GM12873 (cell line): ENCODE measurements at regions not wholly inside any gene's neighbourhood (a gene's known extent, or its start where the extent isn't known, plus 50 kb on each side); places are given as distances from the start of the nearest gene placed in this dataset.

Source experiments
- TF ChIP-seq, protein P1 (sequence below): IDR thresholded peaks from 2 replicates; pipeline ENCODE4 v1.5.1; 2012; ENCODE audit warnings: low read depth, mild to moderate bottlenecking, moderate library complexity, low read length, control low read depth; ENCODE audit not compliant: insufficient read depth; ENCODE audit errors: missing control alignments

DNA sequence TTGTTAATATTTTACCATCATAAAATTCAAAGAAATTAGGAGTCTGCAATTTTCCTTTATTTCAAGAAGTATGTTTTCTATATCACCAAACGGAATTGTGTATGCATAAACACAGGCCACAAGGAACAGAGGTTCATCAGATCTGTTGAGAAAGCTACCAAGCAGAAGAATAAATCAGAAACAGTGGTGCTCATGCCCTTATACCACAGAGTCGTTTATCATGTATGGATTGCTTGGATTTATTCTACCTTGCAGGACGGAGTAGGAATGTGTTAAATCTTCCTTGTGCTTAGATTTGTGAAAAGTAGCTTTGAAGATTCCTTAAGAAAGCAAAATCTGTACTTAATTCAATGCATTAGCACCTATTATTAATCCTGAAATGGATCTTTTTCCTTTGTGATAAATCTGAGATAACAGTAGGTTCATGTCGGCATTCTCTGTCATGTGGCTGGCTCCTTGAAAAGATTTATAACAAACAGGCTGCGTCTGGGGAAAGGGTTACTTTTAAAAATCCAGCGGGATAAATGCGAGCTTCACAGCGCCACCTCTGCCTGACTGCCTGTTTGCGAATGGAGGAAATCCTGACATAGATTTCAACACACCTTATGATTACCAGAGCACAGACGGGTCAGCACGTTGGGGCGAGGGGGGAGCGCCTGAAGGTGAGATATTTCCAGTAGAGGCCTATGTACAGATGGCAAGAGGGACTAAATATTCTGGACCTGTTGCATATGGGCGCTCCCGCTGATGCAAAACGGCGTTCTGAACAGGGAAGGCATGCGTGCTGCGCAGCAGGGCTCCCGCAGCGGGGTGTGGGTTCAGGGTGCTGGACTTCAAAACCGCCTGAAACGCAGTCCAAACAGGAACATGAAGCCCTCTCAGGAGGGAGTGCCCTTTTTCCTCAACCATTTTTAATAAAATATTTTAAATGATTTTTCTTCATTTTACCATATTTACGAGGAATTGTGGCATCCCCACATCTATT lies 445.5 kb upstream of the SGCG start:
- TF ChIP-seq, protein P1, sequence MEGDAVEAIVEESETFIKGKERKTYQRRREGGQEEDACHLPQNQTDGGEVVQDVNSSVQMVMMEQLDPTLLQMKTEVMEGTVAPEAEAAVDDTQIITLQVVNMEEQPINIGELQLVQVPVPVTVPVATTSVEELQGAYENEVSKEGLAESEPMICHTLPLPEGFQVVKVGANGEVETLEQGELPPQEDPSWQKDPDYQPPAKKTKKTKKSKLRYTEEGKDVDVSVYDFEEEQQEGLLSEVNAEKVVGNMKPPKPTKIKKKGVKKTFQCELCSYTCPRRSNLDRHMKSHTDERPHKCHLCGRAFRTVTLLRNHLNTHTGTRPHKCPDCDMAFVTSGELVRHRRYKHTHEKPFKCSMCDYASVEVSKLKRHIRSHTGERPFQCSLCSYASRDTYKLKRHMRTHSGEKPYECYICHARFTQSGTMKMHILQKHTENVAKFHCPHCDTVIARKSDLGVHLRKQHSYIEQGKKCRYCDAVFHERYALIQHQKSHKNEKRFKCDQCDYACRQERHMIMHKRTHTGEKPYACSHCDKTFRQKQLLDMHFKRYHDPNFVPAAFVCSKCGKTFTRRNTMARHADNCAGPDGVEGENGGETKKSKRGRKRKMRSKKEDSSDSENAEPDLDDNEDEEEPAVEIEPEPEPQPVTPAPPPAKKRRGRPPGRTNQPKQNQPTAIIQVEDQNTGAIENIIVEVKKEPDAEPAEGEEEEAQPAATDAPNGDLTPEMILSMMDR: no peak

DNA sequence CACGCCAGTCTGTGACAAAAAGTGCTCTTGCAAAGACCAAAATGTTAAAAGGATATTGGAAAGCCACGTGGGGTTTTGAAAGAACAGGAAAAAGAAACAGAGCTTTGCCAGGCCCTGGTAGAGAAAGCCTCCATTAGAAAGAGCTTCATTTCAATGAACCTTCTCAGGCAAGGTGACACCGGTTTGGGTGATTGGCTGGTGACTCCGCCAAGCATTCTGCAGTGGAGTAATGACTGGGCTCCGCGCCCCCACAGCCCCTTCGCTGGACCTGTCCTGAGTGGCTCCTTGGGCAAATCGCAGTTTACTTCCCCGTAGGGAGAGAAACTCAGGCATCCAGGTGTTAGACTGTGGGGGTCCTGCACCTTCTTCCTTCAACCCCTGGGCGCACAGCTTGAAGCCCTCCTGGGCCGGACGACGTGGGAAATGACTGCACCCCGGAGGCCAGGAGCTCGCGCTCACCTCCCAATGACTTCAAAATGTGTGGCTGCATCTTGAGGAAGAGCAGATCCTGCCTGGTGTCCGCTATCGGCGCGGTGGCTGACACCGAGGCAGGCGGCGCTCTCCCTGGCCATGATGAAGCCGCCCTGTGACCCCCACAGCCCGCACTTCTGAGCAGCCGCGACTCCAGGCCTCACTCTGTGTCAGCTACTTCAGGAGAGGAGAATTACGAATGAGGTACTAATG lies 444.6 kb upstream of the SGCG start:
- TF ChIP-seq, protein P1: no peak

DNA sequence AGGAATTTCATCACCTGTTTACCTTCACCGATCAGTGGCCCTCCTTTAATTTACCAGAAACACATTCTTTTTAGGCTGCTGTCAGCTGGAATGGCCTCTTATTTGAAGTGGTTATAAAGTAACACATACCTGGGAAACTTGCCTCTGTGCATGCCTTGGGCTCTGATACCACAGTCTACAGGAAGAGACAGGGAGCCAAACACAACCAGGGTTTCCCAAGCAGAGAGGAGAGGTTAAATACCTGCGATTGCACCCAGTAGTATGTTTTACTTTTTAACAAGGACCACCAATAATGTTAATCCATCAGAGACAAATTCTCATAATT lies 444.0 kb upstream of the SGCG start:
- TF ChIP-seq, protein P1: no peak

DNA sequence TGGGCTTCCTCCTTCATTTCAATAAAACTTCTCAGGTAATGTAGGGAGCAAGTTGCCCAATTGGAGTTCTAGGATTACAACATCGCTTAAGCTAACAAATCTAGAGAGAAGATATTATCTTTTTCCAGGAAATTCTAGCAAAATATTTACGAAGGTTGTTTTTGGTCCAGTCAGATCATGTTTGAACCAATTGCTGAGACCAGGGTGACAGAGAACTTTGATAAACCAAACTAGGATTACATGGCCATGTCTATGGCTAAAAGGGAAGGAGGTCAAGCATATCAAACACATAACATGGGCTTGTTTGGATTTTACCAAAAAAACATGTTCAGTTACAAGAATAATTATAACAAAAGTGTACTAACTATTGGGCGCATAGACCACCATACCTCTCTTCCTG lies 442.4 kb upstream of the SGCG start:
- TF ChIP-seq, protein P1: no peak

DNA sequence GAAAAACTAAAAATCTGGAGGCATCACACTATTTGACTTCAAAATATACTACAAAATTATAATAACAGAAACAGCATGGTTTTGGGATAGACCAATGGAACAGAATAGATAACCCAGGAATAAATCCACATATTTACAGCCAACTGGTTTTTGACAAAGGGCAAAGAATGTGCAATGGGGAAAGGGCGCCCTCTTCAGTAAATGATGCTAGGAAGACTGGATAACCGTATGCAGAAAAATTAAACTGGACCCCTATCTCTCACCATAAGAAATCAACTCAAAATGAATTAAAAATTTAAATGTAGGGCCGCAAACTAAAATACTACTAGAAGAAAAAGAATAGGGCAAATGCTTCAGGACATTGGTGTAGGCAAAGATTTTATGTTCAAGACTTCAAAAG lies 440.5 kb upstream of the SGCG start:
- TF ChIP-seq, protein P1: no peak

DNA sequence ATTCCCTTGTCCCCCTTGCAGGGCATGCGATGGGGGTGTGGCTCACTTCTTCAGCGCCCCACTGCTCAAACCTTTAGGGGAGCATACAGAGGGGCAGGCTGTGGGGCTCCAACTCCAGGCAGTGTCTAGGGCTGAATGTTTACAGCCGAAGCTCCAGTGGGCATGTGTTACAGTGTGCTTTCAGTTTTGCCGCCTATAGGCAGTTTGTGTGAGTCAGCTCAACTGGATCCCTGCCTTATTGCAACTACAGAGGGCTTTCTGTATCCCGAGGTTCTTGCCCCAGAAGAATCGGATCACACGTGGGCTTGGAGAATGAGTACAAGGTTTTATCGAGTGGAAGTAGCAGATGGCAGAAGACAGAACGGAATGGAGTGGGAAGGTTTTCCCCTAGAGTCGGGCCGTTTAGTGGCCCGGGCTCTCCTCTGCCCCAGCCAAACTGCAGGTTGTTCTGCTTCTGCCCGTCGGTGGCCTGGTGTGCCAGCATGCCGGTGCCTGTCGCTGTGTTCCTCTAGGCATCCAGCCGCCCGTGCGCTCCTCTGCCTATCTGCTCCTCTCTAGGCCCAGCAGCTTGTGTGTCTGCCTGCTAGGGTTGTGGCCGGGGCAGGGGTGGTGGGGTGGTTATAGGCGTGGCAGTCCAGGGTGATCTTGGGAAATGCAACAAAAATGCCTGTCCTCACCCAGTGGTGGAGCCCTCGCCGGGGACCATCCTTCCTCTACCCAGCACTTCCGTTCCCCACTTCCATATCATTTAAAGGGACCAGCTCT lies 435.9 kb upstream of the SGCG start:
- TF ChIP-seq, protein P1: no peak

DNA sequence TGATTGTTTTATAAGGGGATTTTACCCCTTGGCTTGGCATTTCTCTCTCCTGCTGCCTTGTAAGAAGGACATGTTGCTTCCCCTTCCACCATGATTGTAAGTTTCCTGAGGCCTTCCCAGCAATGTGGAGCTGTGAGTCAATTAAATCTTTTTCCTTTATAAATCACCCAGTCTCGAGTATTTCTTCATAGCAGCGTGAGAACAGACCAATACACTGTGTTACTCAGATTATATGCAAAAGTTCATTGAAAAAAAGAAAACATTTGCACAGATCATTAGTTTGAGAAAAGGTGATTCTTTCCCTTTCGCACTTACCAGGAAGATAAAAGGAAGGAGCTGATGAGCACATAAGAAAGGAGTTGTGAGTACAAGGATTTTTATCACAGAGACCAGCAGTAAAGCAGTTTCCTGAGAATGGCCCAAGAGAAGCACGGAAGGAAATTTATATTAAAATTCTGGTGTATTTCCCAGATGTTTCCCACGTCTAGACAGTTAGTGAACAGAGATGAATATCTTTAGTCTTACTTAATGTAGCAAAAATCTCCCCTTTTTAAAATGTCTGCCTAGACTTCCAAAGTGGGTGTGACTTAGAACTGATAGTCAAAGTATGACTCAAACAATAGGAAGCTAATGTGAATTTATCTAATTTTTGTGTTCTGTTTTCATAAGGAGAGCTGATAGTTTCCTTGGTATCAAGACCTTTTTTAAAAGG lies 431.8 kb upstream of the SGCG start:
- TF ChIP-seq, protein P1: no peak
